K562 (cell line): ENCODE measurements at regions not wholly inside any gene's neighbourhood (a gene's known extent, or its start where the extent isn't known, plus 50 kb on each side); places are given as distances from the start of the nearest gene placed in this dataset.
A peak's percentile ranks its signal among the peaks of the same experiment; 100 is the strongest.

Source experiments
- ATAC-seq: fragments of 200-7000 bp; cut with Tn5 transposase; 3 replicates; pipeline ENCODE4 v1.9.1; 2020; ENCODE audit warnings: moderate library complexity
- BruUV-seq: library from RNA; stranded (reverse); fragments of 400-500 nt; replicated peaks from 2 replicates; lab custom pipeline; 2021; lab: Mats Ljungman, UMichigan
- CTCF ChIA-PET: fragments of 300-600 bp; formaldehyde crosslinking; extraction: SDS; loops from one replicate; lab custom pipeline; 2021; ENCODE audit warnings: low intra/inter-chr PET ratio; lab: Yijun Ruan, JAX
- POLR2A ChIA-PET: fragments of 300-600, 350-650 bp; sonication (Branson Sonifier 250); formaldehyde crosslinking; extraction: SDS; loops from one replicate; lab custom pipeline; 2021; ENCODE audit warnings: antibody characterized with exemption, inconsistent platforms; lab: Yijun Ruan, JAX
- DNase-seq, 4 experiments: peaks; one replicate each; pipeline versions ENCODE4 v3.0.0 to v3.0.0-alpha.2; 2011 to 2018; ENCODE audit warnings: low spot score in 3 of 4, mixed read lengths in 3 of 4; ENCODE audit errors: extremely low read depth in 1 of 4
- FAIRE-seq: peaks from 2 replicates; lab custom pipeline; 2011; peaks lifted over from hg19 to GRCh38; lab: Jason Lieb, UNC
- H2AFZ ChIP-seq: 2 replicates; pipeline ENCODE4 v1.6.0; 2011; ENCODE audit warnings: low read depth, low read length, control low read depth, inconsistent platforms
- H3K27ac ChIP-seq: fragments of 200-600 bp; 3 replicates; pipeline ENCODE4 v1.8.0; 2011; ENCODE audit warnings: low read depth, mild to moderate bottlenecking, control low read depth, inconsistent platforms, low read length, moderate library complexity, mixed read lengths; ENCODE audit errors: extremely low read depth
- H3K27me3 ChIP-seq, 2 experiments: fragments of 300-600 bp in 1 of 2; 2 replicates in 1 of 2; 3 replicates in 1 of 2; pipeline versions ENCODE4 v1.6.0 to v1.8.0; 2011; ENCODE audit warnings: inconsistent platforms in 2 of 2, low read length in 2 of 2, mild to moderate bottlenecking in 1 of 2, mixed read lengths in 1 of 2, moderate library complexity in 1 of 2; ENCODE audit not compliant: control insufficient read depth in 2 of 2, insufficient read depth in 2 of 2
- H3K36me3 ChIP-seq: fragments of 300-600 bp; 3 replicates; pipeline ENCODE4 v1.8.0; 2011; ENCODE audit warnings: mild to moderate bottlenecking, low read length, inconsistent platforms; ENCODE audit not compliant: control insufficient read depth, insufficient read depth
- H3K4me1 ChIP-seq, 2 experiments: fragments of 200-600 bp in 1 of 2; replicated peaks in 1 of 2; 2 replicates in 1 of 2; 3 replicates in 1 of 2; pipeline versions ENCODE4 v1.5.1 to v1.8.0; 2011; ENCODE audit warnings: inconsistent platforms in 2 of 2, low read length in 2 of 2, mild to moderate bottlenecking in 1 of 2, mixed read lengths in 1 of 2, moderate library complexity in 1 of 2; ENCODE audit not compliant: control insufficient read depth in 2 of 2, insufficient read depth in 2 of 2
- H3K4me2 ChIP-seq: 2 replicates; pipeline ENCODE4 v1.6.1; 2011; ENCODE audit warnings: low read length, control low read depth, inconsistent platforms, mixed read lengths; ENCODE audit not compliant: insufficient read depth
- H3K4me3 ChIP-seq: fragments of 200-600 bp; sonication (generic), shearing (Covaris generic); 2 replicates; pipeline ENCODE4 v1.5.1; 2016; ENCODE audit warnings: control low read depth, inconsistent platforms
- H3K79me2 ChIP-seq: fragments of 200-600 bp; 3 replicates; pipeline ENCODE4 v1.8.0; 2011; ENCODE audit warnings: low read length, inconsistent platforms; ENCODE audit not compliant: control insufficient read depth, insufficient read depth
- H3K9ac ChIP-seq, 2 experiments: 2 replicates each; pipeline versions ENCODE4 v1.6.0 to v1.6.1; 2011; ENCODE audit warnings: low read depth in 2 of 2, low read length in 2 of 2, control low read depth in 1 of 2, inconsistent platforms in 1 of 2, mild to moderate bottlenecking in 1 of 2, mixed read lengths in 1 of 2; ENCODE audit not compliant: insufficient read depth in 1 of 2
- H3K9me1 ChIP-seq: one replicate; pipeline ENCODE4 v1.6.0; 2011; ENCODE audit warnings: inconsistent platforms, mild to moderate bottlenecking, low read length, moderate library complexity; ENCODE audit not compliant: control insufficient read depth, insufficient read depth
- H3K9me3 ChIP-seq: replicated peaks from 2 replicates; pipeline ENCODE4 v1.5.1; 2011; ENCODE audit warnings: low read depth, low read length, inconsistent platforms; ENCODE audit not compliant: control insufficient read depth, insufficient read depth
- H4K20me1 ChIP-seq: replicated peaks from 2 replicates; pipeline ENCODE4 v1.6.1; 2011; ENCODE audit warnings: low read length, inconsistent platforms, mixed read lengths; ENCODE audit not compliant: control insufficient read depth, insufficient read depth
- BDP1 ChIP-seq: IDR thresholded peaks from 3 replicates; pipeline ENCODE4 v1.6.1; 2011; ENCODE audit not compliant: insufficient read length, insufficient read depth
- CBX3 ChIP-seq, 2 experiments: IDR thresholded peaks; 1 replicate in 1 of 2; 2 replicates in 1 of 2; pipeline ENCODE4 v1.6.1; 2012; ENCODE audit warnings: inconsistent platforms in 2 of 2, low read length in 2 of 2, borderline replicate concordance in 1 of 2, control low read depth in 1 of 2
- CREBBP ChIP-seq: IDR thresholded peaks from one replicate; pipeline ENCODE4 v1.6.1; 2012; ENCODE audit warnings: low read depth, mild to moderate bottlenecking, control low read depth, inconsistent platforms, low read length
- ETV1 ChIP-seq: fragments of 450-650 bp; conservative IDR thresholded peaks from 2 replicates; pipeline ENCODE4 v1.6.1; 2016; ENCODE audit warnings: missing genetic modification characterization, control low read depth, low read depth, missing compliant biosample characterization
- FOXJ2 ChIP-seq: fragments of 200-800 bp; sonication (Bioruptor generic); IDR thresholded peaks from 2 replicates; pipeline ENCODE4 v1.6.1; 2016; ENCODE audit warnings: missing genetic modification characterization, missing compliant biosample characterization
- FOXJ3 ChIP-seq: sonication (generic); formaldehyde crosslinking; IDR thresholded peaks from 2 replicates; pipeline ENCODE4 v1.4.0; 2020; ENCODE audit warnings: mild to moderate bottlenecking, missing genetic modification reagents
- HMG20B ChIP-seq: fragments of 250-450 bp; sonication (Bioruptor Pico); IDR thresholded peaks from 2 replicates; pipeline ENCODE4 v1.5.0; 2021; ENCODE audit warnings: mild to moderate bottlenecking
- NCOA6 ChIP-seq: fragments of 450-650 bp; IDR thresholded peaks from 2 replicates; pipeline ENCODE4 v1.6.1; 2017; ENCODE audit warnings: mild to moderate bottlenecking
- POLR3G ChIP-seq: IDR thresholded peaks from 2 replicates; pipeline ENCODE4 v1.6.1; 2011; ENCODE audit not compliant: insufficient read length, insufficient replicate concordance; ENCODE audit errors: extremely low read depth
- RBBP5 ChIP-seq: fragments of 200-600 bp; sonication (generic); IDR thresholded peaks from 2 replicates; pipeline ENCODE4 v1.6.1; 2012; ENCODE audit warnings: borderline replicate concordance, mild to moderate bottlenecking, low read length, control low read depth, inconsistent platforms; ENCODE audit not compliant: insufficient read depth, poor library complexity, severe bottlenecking
- RFX1 ChIP-seq: fragments of 450-650 bp; IDR thresholded peaks from 2 replicates; pipeline ENCODE4 v1.6.1; 2016; ENCODE audit warnings: mild to moderate bottlenecking, moderate library complexity
- SOX6 ChIP-seq: fragments of 450-650 bp; IDR thresholded peaks from 2 replicates; pipeline ENCODE4 v1.6.1; 2014; ENCODE audit warnings: mild to moderate bottlenecking
- TAF15 ChIP-seq: fragments of 200-400 bp; formaldehyde crosslinking; IDR thresholded peaks from 2 replicates; pipeline ENCODE4 v1.6.1; 2017; ENCODE audit warnings: mild to moderate bottlenecking, low read depth, low read length, moderate library complexity
- TAF7 ChIP-seq: fragments of 450-650 bp; IDR thresholded peaks from 2 replicates; pipeline ENCODE4 v1.6.1; 2016; ENCODE audit warnings: missing genetic modification characterization, missing compliant biosample characterization
- THRAP3 ChIP-seq: fragments of 450-650 bp; IDR thresholded peaks from 2 replicates; pipeline ENCODE4 v1.6.1; 2016; ENCODE audit warnings: mild to moderate bottlenecking, inconsistent platforms, borderline replicate concordance
- TRIM28 ChIP-seq: fragments of 450-650 bp; IDR thresholded peaks from 2 replicates; pipeline ENCODE4 v1.6.1; 2017
- ZFP30 ChIP-seq: fragments of 250-450 bp; sonication (Bioruptor Pico); IDR thresholded peaks from 2 replicates; pipeline ENCODE4 v1.8.0; 2022; ENCODE audit warnings: moderate library complexity, mild to moderate bottlenecking, inconsistent platforms, borderline replicate concordance
- WGBS: fragments of 100-300 bp; shearing (Covaris generic); methylation state at CpG from one replicate; pipeline ENCODE4 v1.1.6; 2016; ENCODE audit warnings: low coverage, mixed read lengths; ENCODE audit not compliant: insufficient coverage; ENCODE audit errors: missing lambda C conversion rate; 5-methylcytosine and 5-hydroxymethylcytosine counted together
- in situ Hi-C: fragments of 300-500 bp; cut with MboI; formaldehyde crosslinking; loops from 4 replicates; pipeline ENCODE4 v1.15.0; 2018; ENCODE audit warnings: inconsistent platforms, mixed read lengths
- intact Hi-C: fragments of 100-400 bp; cut with micrococcal nuclease; formaldehyde crosslinking; loops from 2 replicates; pipeline ENCODE4 v1.14.2; 2022
- TF ChIP-seq, protein P1 (sequence below), 2 experiments: fragments of 150-350 bp in 1 of 2; IDR thresholded peaks; 2 replicates each; pipeline ENCODE4 v1.6.1; 2012 to 2016; ENCODE audit warnings: low read depth in 2 of 2, low read length in 2 of 2, mild to moderate bottlenecking in 1 of 2, moderate library complexity in 1 of 2
- TF ChIP-seq, protein P2 (sequence below): fragments of 450-650 bp; IDR thresholded peaks from 2 replicates; pipeline ENCODE4 v1.6.1; 2018; ENCODE audit warnings: mild to moderate bottlenecking, low read depth; ENCODE audit not compliant: partially characterized antibody

DNA sequence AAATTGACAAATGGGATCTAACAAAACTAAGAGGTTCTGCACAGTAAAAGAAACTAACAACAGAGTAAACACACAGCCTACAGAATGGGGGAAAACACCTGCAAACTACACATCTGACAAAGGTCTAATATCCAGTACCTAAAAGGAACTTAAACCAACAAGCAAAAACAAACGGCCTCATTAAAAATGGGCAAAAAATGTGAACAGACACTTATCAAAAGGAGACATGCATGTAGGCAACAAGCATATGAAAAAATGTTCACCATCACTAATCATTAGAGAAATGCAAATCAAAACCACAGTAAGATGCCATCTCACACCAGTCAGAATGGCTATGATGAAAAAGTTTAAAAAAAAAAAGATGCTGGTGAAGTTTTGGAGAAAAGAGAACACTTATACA, 197.4 kb downstream of the KBTBD2 start:
- Histone ChIP-seq H3K4me1 (peaks cover 0 to 6% of the 10 kb centered on the region in 2 experiments; a peak in 1 of 5 replicates), H3K27ac (no peak overlapping the region), H3K4me3 (no peak overlapping the region), H3K9me3 (peaks cover 3% of the 10 kb centered on the region), H2AFZ (no peak overlapping the region), H3K4me2 (no peak overlapping the region), H3K36me3 (no peaks in the 10 kb centered on the region), H3K9me1 (no peaks in the 10 kb centered on the region), H3K27me3 (no peaks in the 10 kb centered on the region), H3K9ac (no peak overlapping the region), H3K79me2 (no peaks in the 10 kb centered on the region), H4K20me1 (no peaks in the 10 kb centered on the region)
- FAIRE-seq (no peak), DNase-seq (no peak), ATAC-seq (no peak)
- intact Hi-C loops: loop anchor here (5.0 kb wide), 1 partner anchor 248 kb away; no protein-coding TSS in a partner anchor
- WGBS: 29% methylated on average over 1 of the region's 1 CpG
- ChIA-PET POLR2A (no interaction called here), CTCF (no interaction called here)
- in situ Hi-C loops: loop anchor here (10.0 kb wide), 1 partner anchor 351 kb away; no protein-coding TSS in a partner anchor
- no TSS peak for BruUV-seq
- TF ChIP-seq BDP1 (no peak), ZFP30 (CRISPR knock-in tag) (no peak), TAF15 (no peak), TAF7 (tag) (no peak), FOXJ3 (no peak), FOXJ2 (tag) (no peak), NCOA6 (no peak), THRAP3 (no peak), TRIM28 (peak; percentile 33; the same call in 1 of the 2 replicates), RBBP5 (no peak), CREBBP (no peak), ETV1 (tag) (no peak), RFX1 (no peak), CBX3 (IDR thresholded peaks at IDR 0.05; ENCODE audit: borderline replicate concordance in 1 of 2, low read length in 2 of 2) (peak in 1 of 2 experiments; percentile 32; a peak in 1 of 3 replicates), HMG20B (CRISPR knock-in tag) (no peak), POLR3G (no peak), SOX6 (no peak)
- TF ChIP-seq, protein P1, sequence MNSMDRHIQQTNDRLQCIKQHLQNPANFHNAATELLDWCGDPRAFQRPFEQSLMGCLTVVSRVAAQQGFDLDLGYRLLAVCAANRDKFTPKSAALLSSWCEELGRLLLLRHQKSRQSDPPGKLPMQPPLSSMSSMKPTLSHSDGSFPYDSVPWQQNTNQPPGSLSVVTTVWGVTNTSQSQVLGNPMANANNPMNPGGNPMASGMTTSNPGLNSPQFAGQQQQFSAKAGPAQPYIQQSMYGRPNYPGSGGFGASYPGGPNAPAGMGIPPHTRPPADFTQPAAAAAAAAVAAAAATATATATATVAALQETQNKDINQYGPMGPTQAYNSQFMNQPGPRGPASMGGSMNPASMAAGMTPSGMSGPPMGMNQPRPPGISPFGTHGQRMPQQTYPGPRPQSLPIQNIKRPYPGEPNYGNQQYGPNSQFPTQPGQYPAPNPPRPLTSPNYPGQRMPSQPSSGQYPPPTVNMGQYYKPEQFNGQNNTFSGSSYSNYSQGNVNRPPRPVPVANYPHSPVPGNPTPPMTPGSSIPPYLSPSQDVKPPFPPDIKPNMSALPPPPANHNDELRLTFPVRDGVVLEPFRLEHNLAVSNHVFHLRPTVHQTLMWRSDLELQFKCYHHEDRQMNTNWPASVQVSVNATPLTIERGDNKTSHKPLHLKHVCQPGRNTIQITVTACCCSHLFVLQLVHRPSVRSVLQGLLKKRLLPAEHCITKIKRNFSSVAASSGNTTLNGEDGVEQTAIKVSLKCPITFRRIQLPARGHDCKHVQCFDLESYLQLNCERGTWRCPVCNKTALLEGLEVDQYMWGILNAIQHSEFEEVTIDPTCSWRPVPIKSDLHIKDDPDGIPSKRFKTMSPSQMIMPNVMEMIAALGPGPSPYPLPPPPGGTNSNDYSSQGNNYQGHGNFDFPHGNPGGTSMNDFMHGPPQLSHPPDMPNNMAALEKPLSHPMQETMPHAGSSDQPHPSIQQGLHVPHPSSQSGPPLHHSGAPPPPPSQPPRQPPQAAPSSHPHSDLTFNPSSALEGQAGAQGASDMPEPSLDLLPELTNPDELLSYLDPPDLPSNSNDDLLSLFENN (IDR thresholded peaks at IDR 0.05; ENCODE audit: low read depth in 2 of 2, low read length in 2 of 2): no peak
- TF ChIP-seq, protein P2, sequence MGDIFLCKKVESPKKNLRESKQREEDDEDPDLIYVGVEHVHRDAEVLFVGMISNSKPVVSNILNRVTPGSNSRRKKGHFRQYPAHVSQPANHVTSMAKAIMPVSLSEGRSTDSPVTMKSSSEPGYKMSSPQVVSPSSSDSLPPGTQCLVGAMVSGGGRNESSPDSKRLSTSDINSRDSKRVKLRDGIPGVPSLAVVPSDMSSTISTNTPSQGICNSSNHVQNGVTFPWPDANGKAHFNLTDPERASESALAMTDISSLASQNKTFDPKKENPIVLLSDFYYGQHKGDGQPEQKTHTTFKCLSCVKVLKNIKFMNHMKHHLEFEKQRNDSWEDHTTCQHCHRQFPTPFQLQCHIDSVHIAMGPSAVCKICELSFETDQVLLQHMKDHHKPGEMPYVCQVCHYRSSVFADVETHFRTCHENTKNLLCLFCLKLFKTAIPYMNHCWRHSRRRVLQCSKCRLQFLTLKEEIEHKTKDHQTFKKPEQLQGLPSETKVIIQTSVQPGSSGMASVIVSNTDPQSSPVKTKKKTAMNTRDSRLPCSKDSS: peak; percentile 40
